Trophoblast cell (in vitro differentiated cells and primary cell): ENCODE measurements at regions not wholly inside any gene's neighbourhood (a gene's known extent, or its start where the extent isn't known, plus 50 kb on each side); places are given as distances from the start of the nearest gene placed in this dataset.
A peak's percentile ranks its signal among the peaks of the same experiment; 100 is the strongest.

Experiments
- DNase-seq, 2 donors: peaks; one replicate each; pipeline ENCODE4 v3.0.0-alpha.2; 2016
- H2AFZ ChIP-seq: 2 replicates; pipeline ENCODE4 v1.6.1; 2013; ENCODE audit warnings: low read length, moderate library complexity, mild to moderate bottlenecking; ENCODE audit not compliant: insufficient read depth, poor library complexity
- H2AK5ac ChIP-seq: 2 replicates; pipeline ENCODE4 v1.6.1; 2013; ENCODE audit warnings: mild to moderate bottlenecking, low read length
- H2BK120ac ChIP-seq: 2 replicates; pipeline ENCODE4 v1.6.1; 2013; ENCODE audit warnings: low read length, mild to moderate bottlenecking, moderate library complexity; ENCODE audit not compliant: insufficient read depth, poor library complexity
- H2BK12ac ChIP-seq: 2 replicates; pipeline ENCODE4 v1.6.1; 2013; ENCODE audit warnings: mild to moderate bottlenecking, low read length, moderate library complexity
- H2BK5ac ChIP-seq: 2 replicates; pipeline ENCODE4 v1.6.1; 2013; ENCODE audit warnings: low read length, low read depth, moderate library complexity, mild to moderate bottlenecking; ENCODE audit not compliant: poor library complexity
- H3K14ac ChIP-seq: 2 replicates; pipeline ENCODE4 v1.6.1; 2013; ENCODE audit warnings: mild to moderate bottlenecking, low read length
- H3K18ac ChIP-seq: 2 replicates; pipeline ENCODE4 v1.6.1; 2013; ENCODE audit warnings: mild to moderate bottlenecking, low read length
- H3K23ac ChIP-seq: 2 replicates; pipeline ENCODE4 v1.6.1; 2013; ENCODE audit warnings: low read length
- H3K27ac ChIP-seq: 2 replicates; pipeline ENCODE4 v1.5.1; 2013; ENCODE audit warnings: low read depth, mild to moderate bottlenecking, inconsistent platforms, low read length, moderate library complexity
- H3K27me3 ChIP-seq: 2 replicates; pipeline ENCODE4 v1.6.1; 2013; ENCODE audit warnings: inconsistent platforms, mild to moderate bottlenecking, low read length, moderate library complexity; ENCODE audit not compliant: insufficient read depth
- H3K36me3 ChIP-seq, 2 experiments: 1 replicate in 1 of 2; 2 replicates in 1 of 2; pipeline ENCODE4 v1.6.1; 2013; ENCODE audit warnings: low read length in 2 of 2, mild to moderate bottlenecking in 2 of 2, moderate library complexity in 1 of 2; ENCODE audit not compliant: insufficient read depth in 2 of 2, control insufficient read depth in 1 of 2
- H3K4ac ChIP-seq: 2 replicates; pipeline ENCODE4 v1.6.1; 2013; ENCODE audit warnings: low read depth, mild to moderate bottlenecking, low read length, moderate library complexity
- H3K4me1 ChIP-seq, 2 experiments: 1 replicate in 1 of 2; 2 replicates in 1 of 2; pipeline ENCODE4 v1.6.1; 2013; ENCODE audit warnings: low read length in 2 of 2, mild to moderate bottlenecking in 2 of 2, moderate library complexity in 1 of 2; ENCODE audit not compliant: insufficient read depth in 2 of 2, control insufficient read depth in 1 of 2
- H3K4me2 ChIP-seq: 2 replicates; pipeline ENCODE4 v1.6.1; 2013; ENCODE audit warnings: inconsistent platforms, mild to moderate bottlenecking, low read length, moderate library complexity
- H3K4me3 ChIP-seq: 2 replicates; pipeline ENCODE4 v1.5.1; 2013; ENCODE audit warnings: mild to moderate bottlenecking, low read depth, low read length, inconsistent platforms
- H3K79me1 ChIP-seq: one replicate; pipeline ENCODE4 v1.6.1; 2013; ENCODE audit warnings: low read length
- H3K79me2 ChIP-seq: 2 replicates; pipeline ENCODE4 v1.6.1; 2013; ENCODE audit warnings: low read length, mild to moderate bottlenecking; ENCODE audit not compliant: control insufficient read depth, insufficient read depth, poor library complexity
- H3K9ac ChIP-seq: 2 replicates; pipeline ENCODE4 v1.6.1; 2013; ENCODE audit warnings: mild to moderate bottlenecking, low read length
- H3K9me3 ChIP-seq: 2 replicates; pipeline ENCODE4 v1.6.1; 2013; ENCODE audit warnings: low read depth, mild to moderate bottlenecking, control low read depth, inconsistent platforms, low read length; ENCODE audit not compliant: insufficient read depth
- H4K12ac ChIP-seq: 2 replicates; pipeline ENCODE4 v1.6.1; 2013; ENCODE audit warnings: low read depth, mild to moderate bottlenecking, low read length, moderate library complexity
- H4K8ac ChIP-seq: 2 replicates; pipeline ENCODE4 v1.6.1; 2013; ENCODE audit warnings: low read depth, mild to moderate bottlenecking, low read length, moderate library complexity
- H4K91ac ChIP-seq: one replicate; pipeline ENCODE4 v1.6.1; 2013; ENCODE audit warnings: low read depth, mild to moderate bottlenecking, low read length, moderate library complexity
- WGBS: extraction: QIAGEN DNeasy Blood & Tissue Kit; methylation state at CpG from one replicate; pipeline ENCODE4 v1.1.7; 2013; ENCODE audit warnings: missing lambda C conversion rate; ENCODE audit not compliant: insufficient read length, insufficient coverage; ENCODE audit errors: extremely low coverage; 5-methylcytosine and 5-hydroxymethylcytosine counted together

DNA sequence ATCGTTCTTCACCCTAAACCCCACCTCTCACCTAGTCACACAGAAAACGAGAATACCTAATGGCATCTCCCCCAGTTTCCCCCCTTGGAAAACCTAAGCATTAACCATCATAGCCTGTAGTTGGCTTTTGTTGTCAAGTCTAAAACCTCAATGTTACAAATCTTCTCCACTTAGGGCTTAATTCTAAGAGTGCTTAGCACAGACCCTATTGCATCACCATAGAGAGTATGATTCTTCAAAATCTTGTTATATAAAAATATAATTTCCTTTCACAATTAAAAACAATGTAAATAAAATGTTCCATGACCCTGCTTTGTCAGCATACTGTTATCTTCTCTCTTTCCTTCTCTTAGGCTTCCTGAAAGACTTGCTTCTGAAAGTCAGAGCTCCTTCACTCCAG, 263.2 kb upstream of the RGS18 start:
- no peaks in the 10 kb centered on the region for H3K79me2 ChIP-seq
- WGBS: 100% methylated on average over 2 of the region's 2 CpGs

GRCh38 chr1:191895462-191896058, 262.7 kb upstream of the RGS18 start:
- Histone ChIP-seq H2AFZ (no peak overlapping the region), H4K91ac (no peak overlapping the region)

More for the DNA sequence above, 263.2 kb upstream of the RGS18 start:
- no peak overlapping the region for H3K14ac ChIP-seq
- H3K27me3 ChIP-seq: no peaks in the 10 kb centered on the region
- no peaks in the 10 kb centered on the region for H3K4me1 ChIP-seq
- no peaks in the 10 kb centered on the region for H3K36me3 ChIP-seq
- H3K27ac ChIP-seq: no peak overlapping the region
- no peak overlapping the region for H3K18ac ChIP-seq
- no peak overlapping the region for H3K4ac ChIP-seq
- H2BK120ac ChIP-seq: no peak overlapping the region
- no peaks in the 10 kb centered on the region for H3K9me3 ChIP-seq
- DNase-seq: no peak
- H4K12ac ChIP-seq: no peak overlapping the region
- H2AK5ac ChIP-seq: no peak overlapping the region
- no peak overlapping the region for H4K8ac ChIP-seq
- H3K9ac ChIP-seq: no peak overlapping the region
- H3K23ac ChIP-seq: no peak overlapping the region
- no peak overlapping the region for H2BK12ac ChIP-seq
- H3K4me2 ChIP-seq: no peak overlapping the region
- H2BK5ac ChIP-seq: no peak overlapping the region
- H4K91ac ChIP-seq: no peak overlapping the region
- no peak overlapping the region for H3K4me3 ChIP-seq
- no peaks in the 10 kb centered on the region for H3K79me1 ChIP-seq
- H2AFZ ChIP-seq: no peak overlapping the region

DNA sequence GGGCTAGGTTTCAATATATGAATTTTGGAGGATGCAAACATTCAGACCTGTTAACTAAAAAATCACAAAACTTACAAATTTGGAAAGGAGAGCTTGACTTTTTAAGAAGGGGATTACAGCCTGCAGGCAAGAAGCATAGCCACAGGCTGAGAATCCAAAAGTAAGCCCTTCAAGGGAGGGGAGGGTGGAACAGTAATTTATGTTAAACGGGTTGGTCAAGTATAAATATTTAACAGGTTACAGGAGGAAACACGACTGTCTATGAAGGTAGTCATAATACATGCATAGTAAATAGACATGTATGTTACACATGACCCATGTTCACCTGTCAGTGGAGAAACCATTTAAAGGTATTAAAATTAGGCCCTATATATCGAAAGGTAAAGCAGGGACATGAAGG, 261.1 kb upstream of the RGS18 start:
- no peaks in the 10 kb centered on the region for H3K9me3 ChIP-seq
- no peak overlapping the region for H4K12ac ChIP-seq
- H3K27me3 ChIP-seq: no peaks in the 10 kb centered on the region
- no peak overlapping the region for H3K23ac ChIP-seq
- H3K9ac ChIP-seq: no peak overlapping the region
- H2BK5ac ChIP-seq: no peak overlapping the region
- WGBS: no CpG with 5 or more reads among the region's 3 CpGs
- H2AK5ac ChIP-seq: no peak overlapping the region
- H3K4me1 ChIP-seq: no peaks in the 10 kb centered on the region
- H3K4me3 ChIP-seq: no peak overlapping the region
- no peak overlapping the region for H3K14ac ChIP-seq
- H2AFZ ChIP-seq: no peak overlapping the region
- no peak overlapping the region for H3K4ac ChIP-seq
- no peaks in the 10 kb centered on the region for H3K79me1 ChIP-seq
- no peak overlapping the region for H3K18ac ChIP-seq
- H2BK12ac ChIP-seq: no peak overlapping the region
- H3K27ac ChIP-seq: no peak overlapping the region
- no peak overlapping the region for H4K91ac ChIP-seq
- peak in 1 of 2 donors; percentile 3 for DNase-seq
- H3K79me2 ChIP-seq: no peaks in the 10 kb centered on the region
- H3K36me3 ChIP-seq: no peaks in the 10 kb centered on the region
- no peak overlapping the region for H3K4me2 ChIP-seq
- H4K8ac ChIP-seq: no peak overlapping the region
- no peak overlapping the region for H2BK120ac ChIP-seq

More at GRCh38 chr1:191895462-191896058, 262.7 kb upstream of the RGS18 start:
- Histone ChIP-seq H2BK120ac (no peak overlapping the region), H3K36me3 (no peaks in the 10 kb centered on the region), H3K18ac (no peak overlapping the region), H3K79me2 (no peaks in the 10 kb centered on the region), H2BK12ac (no peak overlapping the region), H3K9me3 (no peaks in the 10 kb centered on the region), H4K8ac (no peak overlapping the region), H2BK5ac (no peak overlapping the region), H4K12ac (no peak overlapping the region), H2AK5ac (no peak overlapping the region), H3K4me2 (no peak overlapping the region), H3K27me3 (no peaks in the 10 kb centered on the region), H3K23ac (no peak overlapping the region), H3K4ac (no peak overlapping the region), H3K9ac (no peak overlapping the region), H3K4me3 (no peak overlapping the region), H3K14ac (no peak overlapping the region), H3K4me1 (no peaks in the 10 kb centered on the region), H3K27ac (peak overlapping the region; percentile 34), H3K79me1 (no peaks in the 10 kb centered on the region)
- no peak for DNase-seq

- peak; percentile 7 to 26 for DNase-seq
- Histone ChIP-seq H3K4me1 (no peaks in the 10 kb centered on the region), H3K4me2 (no peak overlapping the region), H3K18ac (no peak overlapping the region), H4K8ac (no peak overlapping the region), H3K4ac (no peak overlapping the region), H3K9ac (no peak overlapping the region), H3K14ac (no peak overlapping the region), H3K27me3 (no peaks in the 10 kb centered on the region), H2AK5ac (no peak overlapping the region), H3K9me3 (no peaks in the 10 kb centered on the region), H4K12ac (no peak overlapping the region), H4K91ac (no peak overlapping the region), H2BK12ac (no peak overlapping the region), H3K27ac (no peak overlapping the region), H3K36me3 (no peaks in the 10 kb centered on the region), H2BK120ac (no peak overlapping the region), H3K4me3 (no peak overlapping the region), H3K79me1 (no peaks in the 10 kb centered on the region), H3K23ac (no peak overlapping the region), H2BK5ac (no peak overlapping the region), H3K79me2 (no peaks in the 10 kb centered on the region), H2AFZ (no peak overlapping the region)
- WGBS: no CpG with 5 or more reads among the region's 7 CpGs
Observed at GRCh38 chr1:191901651-191902050, 256.6 kb upstream of the RGS18 start.
